AG09319 (cell line): ENCODE measurements at regions not wholly inside any gene's neighbourhood (a gene's known extent, or its start where the extent isn't known, plus 50 kb on each side); places are given as distances from the start of the nearest gene placed in this dataset.
A peak's percentile ranks its signal among the peaks of the same experiment; 100 is the strongest.
"Not testable (repeated sequence)": the region's sequence is repeated elsewhere in the genome, so short reads cannot be mapped to it uniquely, and the experiment has no call there.

Experiments used
- DNase-seq: peaks from one replicate; pipeline ENCODE4 v3.0.0-alpha.2; 2010; ENCODE audit warnings: low read depth; ENCODE audit errors: extremely low read depth
- TF ChIP-seq, protein P1 (sequence below): IDR thresholded peaks from 2 replicates; pipeline ENCODE4 v1.5.1; 2011; ENCODE audit warnings: low read depth, mild to moderate bottlenecking, inconsistent platforms, low read length, moderate library complexity

DNA sequence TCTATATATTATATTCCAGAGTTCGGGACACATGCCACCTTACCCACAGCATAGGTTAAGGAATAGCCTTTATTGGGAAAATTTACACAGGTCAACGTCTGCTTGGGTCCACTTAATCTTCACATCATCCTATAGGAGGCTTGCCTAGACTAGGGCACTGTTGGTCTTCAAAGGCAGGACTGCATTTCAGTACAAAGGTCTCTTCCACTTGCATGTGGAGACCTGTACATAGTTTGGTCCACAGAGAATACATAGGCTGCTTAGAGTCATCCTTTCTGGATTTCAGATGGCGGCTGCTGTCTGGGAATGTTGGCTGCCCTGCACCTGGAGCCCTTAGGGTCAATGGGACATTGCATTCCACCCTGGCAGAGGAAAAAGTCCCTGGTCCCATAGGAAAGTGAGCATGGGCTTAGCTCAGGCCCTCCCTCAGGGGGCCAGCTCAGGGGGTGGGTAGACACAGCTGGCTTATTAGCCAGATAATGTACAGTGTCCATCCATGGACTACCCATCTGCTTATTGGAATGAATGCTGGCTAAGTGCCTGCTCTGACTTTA, 75.3 kb upstream of the TGFBR2 start:
- TF ChIP-seq, protein P1, sequence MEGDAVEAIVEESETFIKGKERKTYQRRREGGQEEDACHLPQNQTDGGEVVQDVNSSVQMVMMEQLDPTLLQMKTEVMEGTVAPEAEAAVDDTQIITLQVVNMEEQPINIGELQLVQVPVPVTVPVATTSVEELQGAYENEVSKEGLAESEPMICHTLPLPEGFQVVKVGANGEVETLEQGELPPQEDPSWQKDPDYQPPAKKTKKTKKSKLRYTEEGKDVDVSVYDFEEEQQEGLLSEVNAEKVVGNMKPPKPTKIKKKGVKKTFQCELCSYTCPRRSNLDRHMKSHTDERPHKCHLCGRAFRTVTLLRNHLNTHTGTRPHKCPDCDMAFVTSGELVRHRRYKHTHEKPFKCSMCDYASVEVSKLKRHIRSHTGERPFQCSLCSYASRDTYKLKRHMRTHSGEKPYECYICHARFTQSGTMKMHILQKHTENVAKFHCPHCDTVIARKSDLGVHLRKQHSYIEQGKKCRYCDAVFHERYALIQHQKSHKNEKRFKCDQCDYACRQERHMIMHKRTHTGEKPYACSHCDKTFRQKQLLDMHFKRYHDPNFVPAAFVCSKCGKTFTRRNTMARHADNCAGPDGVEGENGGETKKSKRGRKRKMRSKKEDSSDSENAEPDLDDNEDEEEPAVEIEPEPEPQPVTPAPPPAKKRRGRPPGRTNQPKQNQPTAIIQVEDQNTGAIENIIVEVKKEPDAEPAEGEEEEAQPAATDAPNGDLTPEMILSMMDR, result no peak
- no peak for DNase-seq

DNA sequence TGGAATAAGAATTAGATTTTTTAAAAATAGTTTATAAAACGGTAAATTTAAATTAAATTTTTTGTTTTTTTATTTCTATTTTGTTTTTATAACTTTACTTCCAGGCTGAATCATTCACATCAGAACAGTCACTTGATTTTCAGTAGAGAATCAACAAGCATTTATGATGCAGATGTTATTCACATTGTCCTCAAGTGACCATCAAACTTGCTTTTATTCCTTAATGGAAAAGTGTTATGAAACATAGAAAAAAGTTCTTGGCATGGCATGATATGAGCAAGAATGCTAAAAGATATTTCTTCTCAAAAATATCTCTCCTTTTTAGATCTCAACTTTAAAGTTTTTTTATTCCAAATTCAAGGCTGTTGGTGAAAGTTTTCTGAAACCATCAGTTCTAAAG, 70.9 kb upstream of the TGFBR2 start:
- no peak for DNase-seq
- TF ChIP-seq, protein P1, result no peak

DNA sequence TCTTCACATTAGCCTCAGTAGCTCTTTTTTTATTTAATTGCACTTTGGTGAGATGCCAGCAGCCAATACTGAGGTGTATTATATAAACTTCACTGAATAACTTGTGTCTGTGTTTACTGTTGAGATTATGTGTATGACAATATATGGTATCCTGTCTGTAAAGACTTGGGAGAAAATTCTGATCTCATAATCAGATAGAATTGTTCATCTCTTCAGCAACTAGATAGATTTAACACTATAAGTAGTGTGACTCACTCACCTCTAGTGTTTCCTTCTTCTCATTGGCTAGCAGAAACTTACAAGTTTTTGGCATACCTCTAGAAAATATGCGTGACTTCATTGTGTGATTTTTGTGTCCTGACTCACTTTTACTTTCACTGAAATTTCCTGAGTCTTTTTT, 67.6 kb upstream of the TGFBR2 start:
- no peak for DNase-seq
- TF ChIP-seq, protein P1, result no peak

DNA sequence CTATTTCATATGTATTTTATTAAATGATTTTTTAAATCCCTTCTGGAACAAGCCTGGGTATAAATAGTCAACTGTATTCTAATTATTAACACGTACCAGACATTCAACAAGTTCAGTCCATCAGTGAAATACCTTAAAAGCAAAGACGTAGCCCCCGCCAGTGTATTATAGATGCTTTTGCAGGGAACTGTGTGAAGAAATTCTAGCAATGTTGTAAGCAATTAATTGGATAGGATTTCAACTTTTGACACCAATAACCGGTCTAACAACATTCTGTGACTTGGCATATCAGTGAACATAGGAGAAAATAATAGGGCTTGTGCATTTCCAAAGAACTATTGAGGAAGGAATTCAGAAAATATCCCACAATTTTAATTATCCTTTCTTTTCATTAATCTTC, 67.2 kb upstream of the TGFBR2 start:
- DNase-seq, result no peak
- TF ChIP-seq, protein P1, result no peak

DNA sequence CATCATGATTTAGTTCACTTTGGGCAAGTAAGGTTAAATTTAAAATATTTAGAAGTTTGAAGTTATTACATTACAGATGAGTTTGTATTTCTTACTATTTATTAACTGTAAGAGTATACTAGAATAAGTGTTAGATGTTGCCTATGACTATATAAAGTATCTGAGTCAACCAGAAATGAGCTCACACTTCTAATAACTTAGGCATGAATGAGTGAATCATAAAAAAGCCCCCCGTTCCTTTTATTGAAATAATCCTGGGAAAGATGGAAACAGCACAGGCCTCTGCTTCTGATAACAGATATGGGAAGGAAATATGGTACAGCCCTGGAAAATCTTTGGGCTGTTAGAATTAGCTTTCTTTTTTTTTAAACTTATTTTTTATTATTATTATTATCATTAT, 66.6 kb upstream of the TGFBR2 start:
- DNase-seq, result no peak
- TF ChIP-seq, protein P1, result no peak

DNA sequence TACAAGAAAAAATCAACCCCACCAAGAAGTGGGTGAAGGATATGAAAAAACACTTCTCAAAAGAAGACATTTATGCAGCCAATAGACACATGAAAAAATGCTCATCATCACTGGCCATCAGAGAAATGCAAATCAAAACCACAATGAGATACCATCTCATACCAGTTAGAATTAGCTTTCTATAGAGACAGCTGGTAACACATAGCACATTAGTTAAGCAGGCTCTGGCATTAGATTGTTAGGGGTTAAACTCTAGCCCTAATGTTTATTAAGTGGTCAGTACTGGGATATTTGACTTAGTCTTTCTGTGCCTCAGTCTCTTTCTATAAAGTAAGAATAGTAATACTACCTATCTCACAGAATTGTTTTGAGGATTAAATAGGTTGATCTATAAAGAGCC, 65.2 kb upstream of the TGFBR2 start:
- not testable (repeated sequence) for DNase-seq

DNA sequence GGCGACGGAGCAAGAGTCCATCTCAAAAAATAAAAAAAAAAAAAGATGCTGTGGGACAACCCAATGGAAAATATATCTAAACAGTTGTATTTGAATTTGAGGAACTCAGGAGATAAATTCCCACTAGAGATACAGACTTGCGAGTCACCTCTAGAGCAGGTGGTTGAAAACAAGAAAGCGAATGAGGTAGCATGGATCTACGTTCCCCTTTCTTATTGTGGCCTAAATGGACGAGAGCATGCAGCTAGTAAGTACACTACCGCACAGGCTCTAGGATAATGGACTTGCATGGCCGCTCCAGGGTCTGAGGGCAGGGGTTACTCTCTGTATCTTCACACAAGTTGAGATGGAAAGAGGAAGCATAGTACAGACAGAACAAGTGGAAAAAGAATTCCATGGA, 63.5 kb upstream of the TGFBR2 start:
- TF ChIP-seq, protein P1, result no peak

DNA sequence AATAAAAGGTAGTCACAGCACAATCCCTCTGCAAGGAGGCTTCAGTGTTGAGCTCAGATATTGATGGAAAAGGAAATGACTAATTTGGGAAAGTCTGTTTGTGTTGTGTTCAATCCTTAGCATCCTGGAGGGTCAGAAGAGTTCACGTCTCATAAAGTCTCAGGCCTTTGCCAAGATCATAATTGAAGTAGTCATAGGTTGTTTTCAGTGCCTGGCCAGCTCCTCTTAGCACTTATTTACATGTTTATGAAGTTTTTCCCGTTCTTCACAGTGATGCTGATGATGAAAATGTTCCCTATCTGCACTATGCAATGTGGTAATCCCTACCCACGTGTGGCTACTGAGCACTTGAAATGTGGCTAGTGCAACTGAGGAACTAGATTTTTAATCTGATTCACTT, 61.6 kb upstream of the TGFBR2 start:
- peak; percentile 16 for DNase-seq
- TF ChIP-seq, protein P1, result no peak

More for the DNA sequence above, 63.5 kb upstream of the TGFBR2 start:
- no peak for DNase-seq
